DND-41 (cell line): ENCODE measurements at regions not wholly inside any gene's neighbourhood (a gene's known extent, or its start where the extent isn't known, plus 50 kb on each side); places are given as distances from the start of the nearest gene placed in this dataset.

Experiments
- ATAC-seq: fragments of 200-7000 bp; cut with Tn5 transposase; 3 replicates; pipeline ENCODE4 v1.9.1; 2021; ENCODE audit warnings: low read depth; ENCODE audit not compliant: insufficient read depth
- DNase-seq: peaks from one replicate; pipeline ENCODE4 v3.0.0-alpha.2; 2020
- H2AFZ ChIP-seq: 2 replicates; pipeline ENCODE4 v1.6.0; 2012; ENCODE audit warnings: low read depth, low read length
- H3K27ac ChIP-seq: 2 replicates; pipeline ENCODE4 v1.5.1; 2012; ENCODE audit warnings: low read length, inconsistent platforms
- H3K27me3 ChIP-seq: fragments of 200-600 bp; sonication (generic); 2 replicates; pipeline ENCODE4 v1.6.0; 2012; ENCODE audit warnings: low read length, mild to moderate bottlenecking, inconsistent platforms; ENCODE audit not compliant: insufficient read depth, poor library complexity
- H3K36me3 ChIP-seq: 2 replicates; pipeline ENCODE4 v1.5.1; 2012; ENCODE audit warnings: low read length, inconsistent platforms; ENCODE audit not compliant: insufficient read depth
- H3K4me1 ChIP-seq: 2 replicates; pipeline ENCODE4 v1.5.1; 2012; ENCODE audit warnings: mild to moderate bottlenecking, low read length; ENCODE audit not compliant: insufficient read depth
- H3K4me2 ChIP-seq: 2 replicates; pipeline ENCODE4 v1.6.0; 2012; ENCODE audit warnings: mild to moderate bottlenecking, moderate library complexity, low read length, inconsistent platforms; ENCODE audit not compliant: insufficient read depth
- H3K4me3 ChIP-seq, 2 experiments: fragments of 200-600 bp in 1 of 2; shearing (Covaris generic) in 1 of 2; 2 replicates each; pipeline ENCODE4 v1.5.1; 2012 to 2016; ENCODE audit warnings: inconsistent platforms in 2 of 2, low read length in 2 of 2, mild to moderate bottlenecking in 2 of 2, low read depth in 1 of 2, moderate library complexity in 1 of 2
- H3K79me2 ChIP-seq: 2 replicates; pipeline ENCODE4 v1.6.0; 2012; ENCODE audit warnings: low read length, inconsistent platforms; ENCODE audit not compliant: insufficient read depth
- H3K9ac ChIP-seq: 2 replicates; pipeline ENCODE4 v1.6.0; 2012; ENCODE audit warnings: low read depth, mild to moderate bottlenecking, inconsistent platforms, low read length, moderate library complexity
- H3K9me3 ChIP-seq: 2 replicates; pipeline ENCODE4 v1.5.1; 2012; ENCODE audit warnings: low read length, moderate library complexity, mild to moderate bottlenecking, inconsistent platforms; ENCODE audit not compliant: insufficient read depth, severe bottlenecking
- H4K20me1 ChIP-seq: 2 replicates; pipeline ENCODE4 v1.6.0; 2012; ENCODE audit warnings: low read length; ENCODE audit not compliant: insufficient read depth
- EZH2 ChIP-seq: IDR thresholded peaks from 3 replicates; pipeline ENCODE4 v1.6.1; 2012; ENCODE audit warnings: borderline replicate concordance, low read depth, mild to moderate bottlenecking, moderate library complexity, low read length, inconsistent platforms; ENCODE audit not compliant: severe bottlenecking
- TF ChIP-seq, protein P1 (sequence below): IDR thresholded peaks from 2 replicates; pipeline ENCODE4 v1.5.1; 2012; ENCODE audit warnings: borderline replicate concordance, low read length, moderate library complexity, mild to moderate bottlenecking; ENCODE audit not compliant: poor library complexity, severe bottlenecking; ENCODE audit errors: extremely low read depth

DNA sequence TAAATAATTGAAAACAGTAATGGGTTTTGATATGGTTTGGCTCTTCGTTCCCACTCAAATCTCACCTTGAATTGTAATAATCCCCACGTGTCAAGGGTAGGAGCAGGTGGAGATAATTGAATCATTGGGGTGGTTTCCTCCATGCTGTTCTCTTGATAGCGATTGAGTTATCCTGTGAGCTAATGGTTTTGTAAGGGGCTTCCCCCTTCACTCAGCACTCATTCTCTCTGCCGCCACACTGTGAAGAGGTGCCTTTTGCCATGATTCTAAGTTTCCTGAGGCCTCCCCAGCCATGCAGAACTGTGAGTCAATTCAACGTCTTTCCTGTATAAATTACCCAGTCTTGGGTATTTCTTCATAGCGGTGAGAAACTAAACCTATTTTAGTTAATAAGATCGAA is 551.7 kb upstream of the POT1 start:
- TF ChIP-seq EZH2, result no peak
- TF ChIP-seq, protein P1, sequence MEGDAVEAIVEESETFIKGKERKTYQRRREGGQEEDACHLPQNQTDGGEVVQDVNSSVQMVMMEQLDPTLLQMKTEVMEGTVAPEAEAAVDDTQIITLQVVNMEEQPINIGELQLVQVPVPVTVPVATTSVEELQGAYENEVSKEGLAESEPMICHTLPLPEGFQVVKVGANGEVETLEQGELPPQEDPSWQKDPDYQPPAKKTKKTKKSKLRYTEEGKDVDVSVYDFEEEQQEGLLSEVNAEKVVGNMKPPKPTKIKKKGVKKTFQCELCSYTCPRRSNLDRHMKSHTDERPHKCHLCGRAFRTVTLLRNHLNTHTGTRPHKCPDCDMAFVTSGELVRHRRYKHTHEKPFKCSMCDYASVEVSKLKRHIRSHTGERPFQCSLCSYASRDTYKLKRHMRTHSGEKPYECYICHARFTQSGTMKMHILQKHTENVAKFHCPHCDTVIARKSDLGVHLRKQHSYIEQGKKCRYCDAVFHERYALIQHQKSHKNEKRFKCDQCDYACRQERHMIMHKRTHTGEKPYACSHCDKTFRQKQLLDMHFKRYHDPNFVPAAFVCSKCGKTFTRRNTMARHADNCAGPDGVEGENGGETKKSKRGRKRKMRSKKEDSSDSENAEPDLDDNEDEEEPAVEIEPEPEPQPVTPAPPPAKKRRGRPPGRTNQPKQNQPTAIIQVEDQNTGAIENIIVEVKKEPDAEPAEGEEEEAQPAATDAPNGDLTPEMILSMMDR, result no peak
- Histone ChIP-seq H4K20me1 (no peaks in the 10 kb centered on the region), H3K4me3 (no peak overlapping the region), H3K27ac (no peak overlapping the region), H3K4me1 (no peaks in the 10 kb centered on the region), H3K9ac (no peak overlapping the region), H3K9me3 (no peaks in the 10 kb centered on the region), H3K27me3 (no peaks in the 10 kb centered on the region), H3K36me3 (no peaks in the 10 kb centered on the region), H3K4me2 (no peak overlapping the region), H3K79me2 (no peaks in the 10 kb centered on the region), H2AFZ (no peak overlapping the region)
- DNase-seq (no peak), ATAC-seq (no peak)

DNA sequence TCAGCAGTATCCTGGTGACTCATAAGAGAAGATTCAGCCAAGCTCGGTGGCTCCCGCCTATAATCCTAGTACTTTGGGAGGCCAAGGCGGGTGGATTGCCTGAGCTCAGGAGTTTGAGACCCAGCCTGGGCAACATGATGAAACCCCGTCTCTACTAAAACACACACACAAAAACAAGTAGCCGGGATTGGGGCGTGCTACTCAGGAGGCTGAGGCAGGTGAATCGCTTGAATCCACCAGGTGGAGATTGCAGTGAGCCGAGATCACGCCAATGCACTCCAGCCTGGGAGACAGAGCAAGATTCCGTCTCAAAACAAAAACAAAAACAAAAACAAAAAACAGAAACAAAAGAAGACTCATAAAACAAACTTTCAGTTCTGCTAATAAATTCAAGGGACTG is 551.1 kb upstream of the POT1 start:
- DNase-seq (no peak), ATAC-seq (no peak)
- Histone ChIP-seq H2AFZ (no peak overlapping the region), H3K27ac (no peak overlapping the region), H4K20me1 (no peaks in the 10 kb centered on the region), H3K9me3 (no peaks in the 10 kb centered on the region), H3K27me3 (no peaks in the 10 kb centered on the region), H3K4me1 (no peaks in the 10 kb centered on the region), H3K4me3 (no peak overlapping the region), H3K79me2 (no peaks in the 10 kb centered on the region), H3K4me2 (no peak overlapping the region), H3K9ac (no peak overlapping the region), H3K36me3 (no peaks in the 10 kb centered on the region)
- TF ChIP-seq, protein P1, result no peak
- no peak for TF ChIP-seq EZH2

DNA sequence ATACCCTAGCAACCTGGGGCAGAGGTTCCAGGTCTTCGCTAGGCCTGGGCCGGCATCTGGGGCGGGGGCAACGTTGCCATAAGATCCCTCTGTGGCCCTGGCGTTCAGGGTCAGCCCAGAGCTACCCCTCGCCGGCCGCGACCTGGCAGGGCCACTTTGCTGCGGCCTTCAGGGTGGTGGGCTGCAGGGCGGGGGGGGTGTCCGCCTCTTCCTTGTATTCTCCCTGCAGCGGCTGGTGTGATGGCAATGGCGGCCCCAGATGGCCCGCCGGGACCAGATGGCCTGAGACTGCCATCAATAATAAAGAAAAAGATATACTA is 539.2 kb upstream of the POT1 start:
- no peak overlapping the region for H3K4me2 ChIP-seq
- no peak for DNase-seq
- H3K9ac ChIP-seq, result no peak overlapping the region
- no peaks in the 10 kb centered on the region for H3K79me2 ChIP-seq
- no peaks in the 10 kb centered on the region for H3K4me1 ChIP-seq
- H3K4me3 ChIP-seq, result no peak overlapping the region
- H2AFZ ChIP-seq, result no peak overlapping the region
- no peaks in the 10 kb centered on the region for H3K27me3 ChIP-seq
- TF ChIP-seq, protein P1, result no peak
- no peak for TF ChIP-seq EZH2
- ATAC-seq, result no peak
- H3K27ac ChIP-seq, result no peak overlapping the region
- no peaks in the 10 kb centered on the region for H3K36me3 ChIP-seq
- no peaks in the 10 kb centered on the region for H3K9me3 ChIP-seq
- H4K20me1 ChIP-seq, result no peaks in the 10 kb centered on the region
